ENCODE measurements at regions not wholly inside any gene's neighbourhood (a gene's known extent, or its start where the extent isn't known, plus 50 kb on each side); places are given as distances from the start of the nearest gene placed in this dataset.
A peak's percentile ranks its signal among the peaks of the same experiment; 100 is the strongest.

- Histone ChIP-seq H3K4me3 (replicated peaks in 1 of 2; ENCODE audit: low read depth in 1 of 2, low read length in 2 of 2) (no peak overlapping the region), H2AFZ (ENCODE audit: low read depth, low read length, poor library complexity, severe bottlenecking) (no peak overlapping the region), H3K9me2 (ENCODE audit: insufficient read depth) (no peaks in the 10 kb centered on the region), H3K79me2 (ENCODE audit: insufficient read depth, low read length) (no peaks in the 10 kb centered on the region), H3K4me2 (ENCODE audit: low read length) (no peak overlapping the region), H3K27me3 (ENCODE audit: insufficient read depth, low read length) (peaks cover 25% of the 10 kb centered on the region), H3K36me3 (ENCODE audit: control insufficient read depth in 1 of 2, insufficient read depth in 2 of 2, low read length in 2 of 2) (no peaks in the 10 kb centered on the region), H4K20me1 (ENCODE audit: insufficient read depth) (no peaks in the 10 kb centered on the region), H3K9ac (ENCODE audit: low read length) (no peak overlapping the region), H3K27ac (ENCODE audit: low read depth, low read length) (no peak overlapping the region), H3K9me3 (ENCODE audit: control insufficient read depth in 1 of 2, insufficient read depth in 1 of 2, low read depth in 1 of 2, low read length in 2 of 2) (no peaks in the 10 kb centered on the region), H3K4me1 (ENCODE audit: control insufficient read depth in 1 of 2, insufficient read depth in 2 of 2, low read length in 2 of 2) (0 out of 4 replicates have a peak, but pooled peaks cover 0 to 3% of the 10 kb centered on the region in 2 experiments)
- POLR2A ChIA-PET: no interaction called here
- BruUV-seq (replicated peaks): no TSS peak
- RAD21 ChIA-PET (ENCODE audit: low non-redundant PET in 1 of 2, low total read pairs in 2 of 2, uncharacterized antibody in 2 of 2, unreplicated experiment in 2 of 2): no interaction called here
- intact Hi-C loops (cut with micrococcal nuclease): no loop called here
- no peak for TF ChIP-seq ZNF274 (IDR thresholded peaks at IDR 0.05; ENCODE audit: low read depth, low read length)
- 0 out of 2 replicates have a peak, but pooled peaks have one; percentile 8 for TF ChIP-seq FOSL1 (IDR thresholded peaks at IDR 0.05; ENCODE audit: low read depth)
- CTCF ChIA-PET: no interaction called here
- DNase-seq (ENCODE audit: low read depth, low spot score) (no peak), ATAC-seq (no peak; the same call in 1 of the 2 replicates)
Observed at GRCh38 chr16:25493136-25493811, 198.5 kb upstream of the HS3ST4 start.

- BruUV-seq (replicated peaks): no TSS peak
- Histone ChIP-seq H2AFZ (ENCODE audit: low read depth, low read length, poor library complexity, severe bottlenecking) (no peak overlapping the region), H4K20me1 (ENCODE audit: insufficient read depth) (no peaks in the 10 kb centered on the region), H3K79me2 (ENCODE audit: insufficient read depth, low read length) (no peaks in the 10 kb centered on the region), H3K27me3 (ENCODE audit: insufficient read depth, low read length) (peaks cover 27% of the 10 kb centered on the region), H3K4me3 (replicated peaks in 1 of 2; ENCODE audit: low read depth in 1 of 2, low read length in 2 of 2) (no peak overlapping the region), H3K9me2 (ENCODE audit: insufficient read depth) (no peaks in the 10 kb centered on the region), H3K9ac (ENCODE audit: low read length) (no peak overlapping the region), H3K4me1 (ENCODE audit: control insufficient read depth in 1 of 2, insufficient read depth in 2 of 2, low read length in 2 of 2) (0 out of 4 replicates have a peak, but pooled peaks cover 0 to 3% of the 10 kb centered on the region in 2 experiments), H3K36me3 (ENCODE audit: control insufficient read depth in 1 of 2, insufficient read depth in 2 of 2, low read length in 2 of 2) (no peaks in the 10 kb centered on the region), H3K4me2 (ENCODE audit: low read length) (no peak overlapping the region), H3K27ac (ENCODE audit: low read depth, low read length) (no peak overlapping the region), H3K9me3 (ENCODE audit: control insufficient read depth in 1 of 2, insufficient read depth in 1 of 2, low read depth in 1 of 2, low read length in 2 of 2) (no peaks in the 10 kb centered on the region)
- TF ChIP-seq ATF3 (IDR thresholded peaks at IDR 0.05): no peak
- no peak for TF ChIP-seq RAD21 (IDR thresholded peaks at IDR 0.05; ENCODE audit: low read depth)
- no peak for TF ChIP-seq YY1 (IDR thresholded peaks at IDR 0.05; ENCODE audit: extremely low read depth, insufficient replicate concordance, low read depth, low read length)
- TF ChIP-seq POLR2AphosphoS5 (IDR thresholded peaks at IDR 0.05; ENCODE audit: low read depth, low read length): no peak
- no peak for TF ChIP-seq ZFX (IDR thresholded peaks at IDR 0.05)
- TF ChIP-seq EZH2 (IDR thresholded peaks at IDR 0.05): no peak
- TF ChIP-seq TCF7L2 (IDR thresholded peaks at IDR 0.05; ENCODE audit: borderline replicate concordance, extremely low read depth, insufficient read depth, insufficient read length): no peak
- no peak for TF ChIP-seq JUND (IDR thresholded peaks at IDR 0.05)
- TF ChIP-seq CBX3 (IDR thresholded peaks at IDR 0.05; ENCODE audit: low read depth): no peak
- no peak for TF ChIP-seq ZBTB33 (IDR thresholded peaks at IDR 0.05; ENCODE audit: extremely low read depth, insufficient replicate concordance, low read length)
- DNase-seq (ENCODE audit: low read depth, low spot score) (no peak), ATAC-seq (no peak)
- intact Hi-C loops (cut with micrococcal nuclease): no loop called here
- ChIA-PET RAD21 (ENCODE audit: low non-redundant PET in 1 of 2, low total read pairs in 2 of 2, uncharacterized antibody in 2 of 2, unreplicated experiment in 2 of 2) (no interaction called here), POLR2A (no interaction called here), CTCF (no interaction called here)
Observed at GRCh38 chr16:25488435-25488834, 203.3 kb upstream of the HS3ST4 start.

All from HCT116 (cell line).